Panc1 (cell line): ENCODE measurements at regions not wholly inside any gene's neighbourhood (a gene's known extent, or its start where the extent isn't known, plus 50 kb on each side); places are given as distances from the start of the nearest gene placed in this dataset.

Experiments used
- CTCF ChIP-seq: fragments of 450-650 bp; IDR thresholded peaks from 2 replicates; pipeline ENCODE4 v1.5.1; 2017; ENCODE audit warnings: mild to moderate bottlenecking
- POLR2AphosphoS5 ChIP-seq: IDR thresholded peaks from 2 replicates; pipeline ENCODE4 v1.6.1; 2012; ENCODE audit warnings: mild to moderate bottlenecking, low read depth, low read length, moderate library complexity

DNA sequence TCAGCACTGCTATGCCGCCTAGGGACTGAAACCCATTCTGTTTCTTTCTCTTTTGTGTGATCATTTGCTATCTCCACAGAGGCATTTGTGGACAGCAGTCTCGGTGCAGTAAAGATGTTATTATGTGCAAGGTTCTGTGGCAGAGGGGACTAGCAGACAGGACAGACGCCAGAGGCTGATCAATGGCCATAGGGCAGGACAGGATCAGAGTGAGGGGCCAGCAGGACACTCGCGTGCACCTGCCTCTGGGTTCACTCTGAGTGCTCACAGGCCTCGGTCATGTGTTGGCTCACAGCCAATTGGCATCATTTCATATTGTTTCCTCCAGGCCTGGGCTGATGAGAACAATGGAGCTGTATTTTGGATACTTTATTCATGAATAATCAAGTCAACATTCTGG is 212.6 kb downstream of the TGFB2 start:
- TF ChIP-seq CTCF = no peak
- no peak for TF ChIP-seq POLR2AphosphoS5
